ENCODE measurements at regions not wholly inside any gene's neighbourhood (a gene's known extent, or its start where the extent isn't known, plus 50 kb on each side); places are given as distances from the start of the nearest gene placed in this dataset.

DNA sequence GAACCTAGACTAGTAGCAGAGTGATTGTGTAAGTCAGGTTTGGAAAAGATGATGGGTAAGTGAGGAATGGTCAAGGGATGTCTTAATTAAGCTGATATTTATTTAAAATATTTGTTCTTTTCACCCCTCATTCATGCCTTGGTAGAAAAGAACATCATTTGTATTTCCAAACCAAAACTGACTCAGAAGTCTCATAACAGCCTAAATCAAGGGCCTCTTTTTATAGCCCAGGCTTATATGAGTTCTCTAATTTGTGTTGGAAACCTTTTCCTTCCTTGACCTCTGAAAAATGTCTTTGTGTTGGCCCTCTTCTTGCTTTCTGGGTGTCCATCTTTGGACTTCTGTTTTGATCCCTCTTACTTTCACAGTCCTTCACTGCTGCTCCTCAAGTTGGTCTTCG, 1428.2 kb downstream of the MRPL39 start:
- no peak for FAIRE-seq
- Mint-ChIP-seq H3K36me3 (ENCODE audit: low read depth, unreplicated experiment) (no peaks in the 10 kb centered on the region), H3K27me3 (ENCODE audit: low read depth, unreplicated experiment) (no peaks in the 10 kb centered on the region), H3K4me1 (ENCODE audit: low read depth, unreplicated experiment) (no peaks in the 10 kb centered on the region), H3K4me3 (ENCODE audit: unreplicated experiment) (no peak overlapping the region), H3K9me3 (ENCODE audit: unreplicated experiment) (peaks cover 13% of the 10 kb centered on the region), H3K27ac (ENCODE audit: unreplicated experiment) (no peak overlapping the region)
- Histone ChIP-seq H3K9me3 (ENCODE audit: insufficient read depth, low read depth, low read length) (no peaks in the 10 kb centered on the region), H3K27ac (ENCODE audit: low read depth, low read length) (no peak overlapping the region), H3K4me3 (ENCODE audit: insufficient read depth, low read depth, low read length) (no peak overlapping the region), H3K27me3 (ENCODE audit: insufficient read depth, low read length) (no peaks in the 10 kb centered on the region), H3K36me3 (ENCODE audit: insufficient read depth, low read length) (no peaks in the 10 kb centered on the region), H2AFZ (ENCODE audit: low read depth, low read length) (no peak overlapping the region), H3K4me1 (ENCODE audit: insufficient read depth, low read length) (no peaks in the 10 kb centered on the region), H4K20me1 (ENCODE audit: insufficient read depth, low read length) (no peaks in the 10 kb centered on the region), H3K79me2 (ENCODE audit: insufficient read depth, low read length) (no peaks in the 10 kb centered on the region), H3K9ac (ENCODE audit: low read length) (no peak overlapping the region), H3K4me2 (ENCODE audit: low read length) (no peak overlapping the region)
- TF ChIP-seq EZH2 (IDR thresholded peaks at IDR 0.05; ENCODE audit: insufficient read depth, low read length): no peak
- TF ChIP-seq, protein P1, sequence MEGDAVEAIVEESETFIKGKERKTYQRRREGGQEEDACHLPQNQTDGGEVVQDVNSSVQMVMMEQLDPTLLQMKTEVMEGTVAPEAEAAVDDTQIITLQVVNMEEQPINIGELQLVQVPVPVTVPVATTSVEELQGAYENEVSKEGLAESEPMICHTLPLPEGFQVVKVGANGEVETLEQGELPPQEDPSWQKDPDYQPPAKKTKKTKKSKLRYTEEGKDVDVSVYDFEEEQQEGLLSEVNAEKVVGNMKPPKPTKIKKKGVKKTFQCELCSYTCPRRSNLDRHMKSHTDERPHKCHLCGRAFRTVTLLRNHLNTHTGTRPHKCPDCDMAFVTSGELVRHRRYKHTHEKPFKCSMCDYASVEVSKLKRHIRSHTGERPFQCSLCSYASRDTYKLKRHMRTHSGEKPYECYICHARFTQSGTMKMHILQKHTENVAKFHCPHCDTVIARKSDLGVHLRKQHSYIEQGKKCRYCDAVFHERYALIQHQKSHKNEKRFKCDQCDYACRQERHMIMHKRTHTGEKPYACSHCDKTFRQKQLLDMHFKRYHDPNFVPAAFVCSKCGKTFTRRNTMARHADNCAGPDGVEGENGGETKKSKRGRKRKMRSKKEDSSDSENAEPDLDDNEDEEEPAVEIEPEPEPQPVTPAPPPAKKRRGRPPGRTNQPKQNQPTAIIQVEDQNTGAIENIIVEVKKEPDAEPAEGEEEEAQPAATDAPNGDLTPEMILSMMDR (IDR thresholded peaks at IDR 0.05; ENCODE audit: insufficient read depth, low read depth, low read length): no peak
- DNase-seq (ENCODE audit: low read depth): no peak

DNA sequence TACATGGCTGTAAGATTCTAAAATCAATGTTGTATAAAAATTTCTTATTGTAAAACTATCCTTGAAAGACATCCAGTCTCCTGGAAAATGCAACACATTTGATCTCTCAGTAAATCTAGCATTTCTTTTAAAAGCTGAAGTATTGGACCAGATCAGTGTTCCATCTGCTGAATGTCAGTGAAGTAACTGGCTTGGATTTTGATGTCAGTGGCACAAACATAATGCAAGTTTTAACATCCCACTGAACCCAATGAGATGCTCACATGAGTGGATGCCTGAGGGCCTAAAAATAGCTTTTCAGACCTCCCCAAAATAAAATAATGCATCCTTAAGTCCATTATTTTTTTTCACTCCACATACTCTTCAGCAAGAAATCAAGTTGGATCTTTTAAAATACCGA, 1432.2 kb downstream of the MRPL39 start:
- Histone ChIP-seq H3K27ac (ENCODE audit: low read depth, low read length) (no peak overlapping the region), H3K79me2 (ENCODE audit: insufficient read depth, low read length) (no peaks in the 10 kb centered on the region), H4K20me1 (ENCODE audit: insufficient read depth, low read length) (no peaks in the 10 kb centered on the region), H3K4me1 (ENCODE audit: insufficient read depth, low read length) (no peaks in the 10 kb centered on the region), H3K4me3 (ENCODE audit: insufficient read depth, low read depth, low read length) (no peak overlapping the region), H3K9ac (ENCODE audit: low read length) (no peak overlapping the region), H3K9me3 (ENCODE audit: insufficient read depth, low read depth, low read length) (no peaks in the 10 kb centered on the region), H3K27me3 (ENCODE audit: insufficient read depth, low read length) (no peaks in the 10 kb centered on the region), H3K36me3 (ENCODE audit: insufficient read depth, low read length) (no peaks in the 10 kb centered on the region), H3K4me2 (ENCODE audit: low read length) (no peak overlapping the region), H2AFZ (ENCODE audit: low read depth, low read length) (no peak overlapping the region)
- Mint-ChIP-seq H3K4me1 (ENCODE audit: low read depth, unreplicated experiment) (no peaks in the 10 kb centered on the region), H3K27ac (ENCODE audit: unreplicated experiment) (no peak overlapping the region), H3K9me3 (ENCODE audit: unreplicated experiment) (peaks cover 12% of the 10 kb centered on the region), H3K4me3 (ENCODE audit: unreplicated experiment) (no peak overlapping the region), H3K27me3 (ENCODE audit: low read depth, unreplicated experiment) (no peaks in the 10 kb centered on the region), H3K36me3 (ENCODE audit: low read depth, unreplicated experiment) (no peaks in the 10 kb centered on the region)
- FAIRE-seq (no peak), DNase-seq (ENCODE audit: low read depth) (no peak)
- TF ChIP-seq, protein P1 (IDR thresholded peaks at IDR 0.05; ENCODE audit: insufficient read depth, low read depth, low read length): no peak
- TF ChIP-seq EZH2 (IDR thresholded peaks at IDR 0.05; ENCODE audit: insufficient read depth, low read length): no peak

DNA sequence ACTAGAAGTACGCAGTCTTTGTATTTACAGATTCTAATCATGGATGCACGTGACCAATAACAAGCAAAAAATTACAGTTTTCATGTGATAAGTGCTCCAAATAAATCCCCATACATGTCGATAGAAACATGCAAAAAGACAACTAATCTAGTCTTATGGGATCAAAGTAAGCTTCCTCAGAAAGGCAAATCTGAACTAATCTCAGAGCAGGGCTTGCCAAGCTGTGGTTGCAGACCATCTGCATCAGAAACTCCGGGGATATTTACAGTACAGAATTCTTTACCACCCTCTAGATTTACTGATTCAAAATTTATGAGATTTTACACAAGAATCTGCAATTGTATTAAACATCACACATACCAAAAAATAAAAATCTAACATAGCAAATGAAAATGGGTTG, 1435.5 kb downstream of the MRPL39 start:
- H3K27me3 ChIP-seq (ENCODE audit: insufficient read depth, low read length): no peaks in the 10 kb centered on the region
- no peaks in the 10 kb centered on the region for H3K9me3 ChIP-seq (ENCODE audit: insufficient read depth, low read depth, low read length)
- Mint-ChIP-seq H3K9me3 (ENCODE audit: unreplicated experiment) (peaks cover 3% of the 10 kb centered on the region), H3K27ac (ENCODE audit: unreplicated experiment) (no peak overlapping the region), H3K36me3 (ENCODE audit: low read depth, unreplicated experiment) (no peaks in the 10 kb centered on the region), H3K27me3 (ENCODE audit: low read depth, unreplicated experiment) (no peaks in the 10 kb centered on the region), H3K4me3 (ENCODE audit: unreplicated experiment) (no peak overlapping the region), H3K4me1 (ENCODE audit: low read depth, unreplicated experiment) (no peaks in the 10 kb centered on the region)
- H3K27ac ChIP-seq (ENCODE audit: low read depth, low read length): no peak overlapping the region
- no peaks in the 10 kb centered on the region for H3K79me2 ChIP-seq (ENCODE audit: insufficient read depth, low read length)
- H3K4me2 ChIP-seq (ENCODE audit: low read length): no peak overlapping the region
- no peak overlapping the region for H2AFZ ChIP-seq (ENCODE audit: low read depth, low read length)
- H3K4me1 ChIP-seq (ENCODE audit: insufficient read depth, low read length): no peaks in the 10 kb centered on the region
- H3K4me3 ChIP-seq (ENCODE audit: insufficient read depth, low read depth, low read length): no peak overlapping the region
- H4K20me1 ChIP-seq (ENCODE audit: insufficient read depth, low read length): no peaks in the 10 kb centered on the region
- H3K9ac ChIP-seq (ENCODE audit: low read length): no peak overlapping the region
- DNase-seq (ENCODE audit: low read depth) (no peak), FAIRE-seq (no peak)
- no peak for TF ChIP-seq EZH2 (IDR thresholded peaks at IDR 0.05; ENCODE audit: insufficient read depth, low read length)
- TF ChIP-seq, protein P1 (IDR thresholded peaks at IDR 0.05; ENCODE audit: insufficient read depth, low read depth, low read length): no peak
- no peaks in the 10 kb centered on the region for H3K36me3 ChIP-seq (ENCODE audit: insufficient read depth, low read length)

Measured in astrocyte (in vitro differentiated cells and primary cell).